ENCODE measurements at regions not wholly inside any gene's neighbourhood (a gene's known extent, or its start where the extent isn't known, plus 50 kb on each side); places are given as distances from the start of the nearest gene placed in this dataset.

- TF ChIP-seq, protein P1, sequence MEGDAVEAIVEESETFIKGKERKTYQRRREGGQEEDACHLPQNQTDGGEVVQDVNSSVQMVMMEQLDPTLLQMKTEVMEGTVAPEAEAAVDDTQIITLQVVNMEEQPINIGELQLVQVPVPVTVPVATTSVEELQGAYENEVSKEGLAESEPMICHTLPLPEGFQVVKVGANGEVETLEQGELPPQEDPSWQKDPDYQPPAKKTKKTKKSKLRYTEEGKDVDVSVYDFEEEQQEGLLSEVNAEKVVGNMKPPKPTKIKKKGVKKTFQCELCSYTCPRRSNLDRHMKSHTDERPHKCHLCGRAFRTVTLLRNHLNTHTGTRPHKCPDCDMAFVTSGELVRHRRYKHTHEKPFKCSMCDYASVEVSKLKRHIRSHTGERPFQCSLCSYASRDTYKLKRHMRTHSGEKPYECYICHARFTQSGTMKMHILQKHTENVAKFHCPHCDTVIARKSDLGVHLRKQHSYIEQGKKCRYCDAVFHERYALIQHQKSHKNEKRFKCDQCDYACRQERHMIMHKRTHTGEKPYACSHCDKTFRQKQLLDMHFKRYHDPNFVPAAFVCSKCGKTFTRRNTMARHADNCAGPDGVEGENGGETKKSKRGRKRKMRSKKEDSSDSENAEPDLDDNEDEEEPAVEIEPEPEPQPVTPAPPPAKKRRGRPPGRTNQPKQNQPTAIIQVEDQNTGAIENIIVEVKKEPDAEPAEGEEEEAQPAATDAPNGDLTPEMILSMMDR (IDR thresholded peaks at IDR 0.05) = no peak
- TF ChIP-seq POLR2A (IDR thresholded peaks at IDR 0.05) = no peak
Observed at GRCh38 chr7:18250133-18250532, 222.5 kb upstream of the PRPS1L1 start.

Data from tibial nerve (tissue), 3 donors.